ENCODE measurements at regions not wholly inside any gene's neighbourhood (a gene's known extent, or its start where the extent isn't known, plus 50 kb on each side); places are given as distances from the start of the nearest gene placed in this dataset.

- ATAC-seq (no peak), FAIRE-seq (no peak), DNase-seq (ENCODE audit: low read depth, low spot score) (no peak)
- Histone ChIP-seq H4K20me1 (ENCODE audit: control insufficient read depth, insufficient read depth) (no peaks in the 10 kb centered on the region), H3K79me2 (ENCODE audit: control insufficient read depth, insufficient read depth, low read length) (no peaks in the 10 kb centered on the region), H3K9me3 (replicated peaks; ENCODE audit: control insufficient read depth, insufficient read depth, low read length) (no peaks in the 10 kb centered on the region), H3K27ac (ENCODE audit: control insufficient read depth, insufficient read depth) (no peak overlapping the region), H3K36me3 (ENCODE audit: control insufficient read depth in 2 of 2, insufficient read depth in 2 of 2, low read length in 1 of 2) (no peaks in the 10 kb centered on the region), H3K27me3 (replicated peaks in 1 of 2; ENCODE audit: control insufficient read depth in 2 of 2, insufficient read depth in 2 of 2, low read length in 1 of 2) (no peaks in the 10 kb centered on the region), H3K4me2 (ENCODE audit: control insufficient read depth, insufficient read depth) (no peak overlapping the region), H3K4me3 (no peak overlapping the region), H3K4me1 (ENCODE audit: control insufficient read depth, insufficient read depth, low read length) (no peaks in the 10 kb centered on the region), H2AFZ (ENCODE audit: control insufficient read depth, low read depth, low read length) (no peak overlapping the region), H3K9ac (ENCODE audit: control insufficient read depth, insufficient read depth, low read length) (no peak overlapping the region)
- in situ Hi-C loops (cut with MboI) (no loop called here), intact Hi-C loops (cut with micrococcal nuclease; ENCODE audit: unreplicated experiment) (no loop called here)
- no TSS peak for BruUV-seq (replicated peaks)
- ChIA-PET CTCF (no interaction called here), POLR2A (no interaction called here), SMC1A (ENCODE audit: uncharacterized antibody, unreplicated experiment) (no interaction called here), RAD21 (ENCODE audit: unreplicated experiment) (no interaction called here)
- TF ChIP-seq SREBF2 (IDR thresholded peaks at IDR 0.05; ENCODE audit: low read length) (no peak), ASH2L (IDR thresholded peaks at IDR 0.05; ENCODE audit: borderline replicate concordance, low read depth) (no peak), JUND (IDR thresholded peaks at IDR 0.05; ENCODE audit: low read depth, low read length) (no peak), USF1 (IDR thresholded peaks at IDR 0.05; ENCODE audit: borderline replicate concordance, extremely low read length, insufficient read depth, low read depth, low read length) (no peak), EZH2 (IDR thresholded peaks at IDR 0.05; ENCODE audit: borderline replicate concordance, control insufficient read depth, low read depth, low read length) (no peak), HDGF (IDR thresholded peaks at IDR 0.05) (no peak), RFX5 (IDR thresholded peaks at IDR 0.05; ENCODE audit: low read depth, low read length) (no peak), RB1 (IDR thresholded peaks at IDR 0.05; ENCODE audit: borderline replicate concordance) (no peak), ZSCAN29 (IDR thresholded peaks at IDR 0.05) (no peak), SP1 (IDR thresholded peaks at IDR 0.05; ENCODE audit: low read depth, low read length) (no peak), MYB (IDR thresholded peaks at IDR 0.05; ENCODE audit: borderline replicate concordance, low read depth, low read length) (no peak), GABPA (IDR thresholded peaks at IDR 0.05; ENCODE audit: low read depth) (no peak)
- 31% methylated on average over 3 of the region's 3 CpGs for WGBS (ENCODE audit: insufficient coverage, insufficient replicate concordance, low lambda C conversion rate, missing lambda C conversion rate)
Measured at GRCh38 chr9:118957585-118957984, 411.6 kb downstream of the BRINP1 start.

All from GM12878 (cell line).